ENCODE measurements at regions not wholly inside any gene's neighbourhood (a gene's known extent, or its start where the extent isn't known, plus 50 kb on each side); places are given as distances from the start of the nearest gene placed in this dataset.

- H3K9me3 ChIP-seq, result peaks cover 0 to 17% (median 5%) of the 10 kb centered on the region in 4 donors
- no peak for DNase-seq (ENCODE audit: low spot score in 2 of 2)
- H3K27ac ChIP-seq, result no peak overlapping the region
- H3K27me3 ChIP-seq, result no peaks in the 10 kb centered on the region
- H3K4me3 ChIP-seq, result no peak overlapping the region
- WGBS, 2 donors, result 100% methylated on average over 1 of the region's 1 CpG; no CpG with 5 or more reads in 1 of the 2 donors
- no peaks in the 10 kb centered on the region for H3K36me3 ChIP-seq
- H3K4me1 ChIP-seq, result no peaks in the 10 kb centered on the region
- TF ChIP-seq EP300 (IDR thresholded peaks at IDR 0.05) (no peak), POLR2A (IDR thresholded peaks at IDR 0.05) (no peak), CTCF (IDR thresholded peaks at IDR 0.05) (no peak)
Measured at GRCh38 chrX:122441451-122441850, 742.6 kb upstream of the GRIA3 start.

GRCh38 chrX:122445466-122445865, 738.6 kb upstream of the GRIA3 start:
- Histone ChIP-seq H3K27me3 (no peaks in the 10 kb centered on the region), H3K4me1 (no peaks in the 10 kb centered on the region), H3K36me3 (no peaks in the 10 kb centered on the region), H3K9me3 (no peaks in the 10 kb centered on the region), H3K27ac (no peak overlapping the region), H3K4me3 (no peak overlapping the region)
- TF ChIP-seq EP300 (IDR thresholded peaks at IDR 0.05) (no peak), CTCF (IDR thresholded peaks at IDR 0.05) (no peak), POLR2A (IDR thresholded peaks at IDR 0.05) (no peak)
- no peak for DNase-seq (ENCODE audit: low spot score in 2 of 2)

- H3K36me3 ChIP-seq, result no peaks in the 10 kb centered on the region
- H3K27ac ChIP-seq, result no peak overlapping the region
- no peak overlapping the region for H3K4me3 ChIP-seq
- WGBS, 2 donors, result 49 to 52% methylated on average over 3 of the region's 3 CpGs
- TF ChIP-seq POLR2A (IDR thresholded peaks at IDR 0.05), result no peak
- no peak for TF ChIP-seq CTCF (IDR thresholded peaks at IDR 0.05)
- TF ChIP-seq EP300 (IDR thresholded peaks at IDR 0.05), result no peak
- H3K4me1 ChIP-seq, result no peaks in the 10 kb centered on the region
- DNase-seq (ENCODE audit: low spot score in 2 of 2), result no peak
- H3K9me3 ChIP-seq, result no peaks in the 10 kb centered on the region
- H3K27me3 ChIP-seq, result no peaks in the 10 kb centered on the region
Measured at GRCh38 chrX:122464341-122464740, 719.7 kb upstream of the GRIA3 start.

GRCh38 chrX:122475306-122475705, 708.8 kb upstream of the GRIA3 start:
- Histone ChIP-seq H3K27me3 (no peaks in the 10 kb centered on the region), H3K36me3 (no peaks in the 10 kb centered on the region), H3K4me1 (no peaks in the 10 kb centered on the region), H3K9me3 (no peaks in the 10 kb centered on the region), H3K4me3 (no peak overlapping the region), H3K27ac (no peak overlapping the region)
- TF ChIP-seq EP300 (IDR thresholded peaks at IDR 0.05) (no peak), POLR2A (IDR thresholded peaks at IDR 0.05) (no peak), CTCF (IDR thresholded peaks at IDR 0.05) (no peak)
- DNase-seq (ENCODE audit: low spot score in 2 of 2), result no peak

- no peak overlapping the region for H3K27ac ChIP-seq
- DNase-seq (ENCODE audit: low spot score in 2 of 2), result no peak
- 54 to 71% methylated on average over 2 of the region's 2 CpGs for WGBS, 2 donors
Measured at GRCh38 chrX:122500556-122500955, 683.5 kb upstream of the GRIA3 start.

More at GRCh38 chrX:122500556-122500955, 683.5 kb upstream of the GRIA3 start:
- TF ChIP-seq CTCF (IDR thresholded peaks at IDR 0.05), result no peak
- TF ChIP-seq POLR2A (IDR thresholded peaks at IDR 0.05), result no peak
- Histone ChIP-seq H3K9me3 (no peaks in the 10 kb centered on the region), H3K36me3 (no peaks in the 10 kb centered on the region), H3K27me3 (no peaks in the 10 kb centered on the region), H3K4me1 (no peaks in the 10 kb centered on the region), H3K4me3 (no peak overlapping the region)
